SU-DHL-6 (cell line): ENCODE measurements at regions not wholly inside any gene's neighbourhood (a gene's known extent, or its start where the extent isn't known, plus 50 kb on each side); places are given as distances from the start of the nearest gene placed in this dataset.

Experiments used
- H2AFZ ChIP-seq: fragments of 200-600 bp; sonication (generic); 2 replicates; pipeline ENCODE4 v1.6.1; 2014; ENCODE audit warnings: low read depth, mild to moderate bottlenecking, moderate library complexity, mixed read lengths, antibody characterized with exemption, low read length; ENCODE audit not compliant: severe bottlenecking
- H3F3A ChIP-seq: fragments of 200-600 bp; shearing (Covaris generic); 2 replicates; pipeline ENCODE4 v1.6.0; 2016; ENCODE audit warnings: antibody characterized with exemption, mild to moderate bottlenecking; ENCODE audit not compliant: insufficient read depth
- H3K27ac ChIP-seq: fragments of 200-600 bp; sonication (generic); 2 replicates; pipeline ENCODE4 v1.5.1; 2016; ENCODE audit warnings: low read depth, mild to moderate bottlenecking, low read length, moderate library complexity, mixed read lengths
- H3K27me3 ChIP-seq: fragments of 200-600 bp; sonication (generic), shearing (Covaris generic); 2 replicates; pipeline ENCODE4 v1.6.0; 2014; ENCODE audit warnings: mild to moderate bottlenecking, low read length
- H3K36me3 ChIP-seq: fragments of 200-600 bp; sonication (generic); 2 replicates; pipeline ENCODE4 v1.6.1; 2014; ENCODE audit warnings: mild to moderate bottlenecking, low read length, mixed read lengths
- H3K4me2 ChIP-seq: fragments of 300-600, 200-600 bp; shearing (Covaris generic), sonication (generic); 2 replicates; pipeline ENCODE4 v1.6.0; 2014; ENCODE audit warnings: low read length, low read depth, mild to moderate bottlenecking; ENCODE audit not compliant: poor library complexity, severe bottlenecking
- H3K4me3 ChIP-seq: fragments of 200-600 bp; sonication (generic); 2 replicates; pipeline ENCODE4 v1.5.1; 2014; ENCODE audit warnings: antibody characterized with exemption, low read length, mild to moderate bottlenecking, mixed read lengths; ENCODE audit not compliant: insufficient read depth, poor library complexity, severe bottlenecking
- H3K79me2 ChIP-seq: fragments of 200-600 bp; sonication (generic); 2 replicates; pipeline ENCODE4 v1.6.1; 2014; ENCODE audit warnings: mild to moderate bottlenecking, low read length, moderate library complexity; ENCODE audit not compliant: insufficient read depth
- H3K9ac ChIP-seq: fragments of 200-600 bp; sonication (generic); 2 replicates; pipeline ENCODE4 v1.7.0; 2014; ENCODE audit warnings: mild to moderate bottlenecking, low read length
- H3K9me2 ChIP-seq: fragments of 200-600 bp; sonication (generic); replicated peaks from 2 replicates; pipeline ENCODE4 v1.6.1; 2014; ENCODE audit warnings: low read length; ENCODE audit not compliant: insufficient read depth
- H3K9me3 ChIP-seq: fragments of 200-600 bp; sonication (generic); 2 replicates; pipeline ENCODE4 v1.6.1; 2014; ENCODE audit warnings: low read length, mixed read lengths; ENCODE audit not compliant: insufficient read depth
- H4K20me1 ChIP-seq: fragments of 200-600 bp; sonication (generic); 2 replicates; pipeline ENCODE4 v1.6.1; 2014; ENCODE audit warnings: low read depth, mild to moderate bottlenecking, antibody characterized with exemption, low read length, moderate library complexity, mixed read lengths
- CTCF ChIP-seq: fragments of 200-600 bp; sonication (generic); IDR thresholded peaks from one replicate; pipeline ENCODE4 v1.5.1; 2017; ENCODE audit warnings: antibody characterized with exemption, mild to moderate bottlenecking, low read length, moderate library complexity; ENCODE audit not compliant: insufficient read depth, poor library complexity, severe bottlenecking
- EZH2phosphoT487 ChIP-seq: fragments of 200-600 bp; sonication (generic), shearing (Covaris generic); conservative IDR thresholded peaks from 2 replicates; pipeline ENCODE4 v1.6.1; 2018; ENCODE audit warnings: mild to moderate bottlenecking, antibody characterized with exemption, low read length, moderate library complexity, mixed read lengths

- no peak for TF ChIP-seq EZH2phosphoT487
- TF ChIP-seq CTCF = no peak
- no peak overlapping the region for H2AFZ ChIP-seq
These were observed 1451.5 kb downstream of the EFNB2 start for GRCh38 chr13:105083992-105084391.

DNA sequence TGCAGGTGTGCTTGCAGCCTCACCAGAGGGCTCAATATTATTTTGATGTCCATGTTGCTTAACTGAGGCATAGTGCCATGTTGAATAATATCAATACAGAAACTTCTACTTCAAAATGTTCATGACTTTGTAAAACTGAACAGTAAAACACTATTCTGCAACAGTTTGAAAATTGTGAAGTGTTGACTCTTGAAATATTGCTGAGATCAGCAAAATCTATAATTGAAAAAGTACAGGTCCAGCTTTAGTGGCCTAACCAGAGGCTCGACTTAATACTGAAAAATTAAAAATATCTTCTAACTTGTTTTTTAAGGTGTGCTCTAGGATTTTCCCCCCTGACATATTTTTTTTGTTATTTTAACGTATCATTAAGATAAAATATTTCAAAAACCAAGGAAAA lies 1460.7 kb downstream of the EFNB2 start:
- Histone ChIP-seq H4K20me1 (no peaks in the 10 kb centered on the region), H3K4me3 (no peak overlapping the region), H3K4me2 (no peak overlapping the region), H3K36me3 (no peaks in the 10 kb centered on the region), H3K9me3 (no peaks in the 10 kb centered on the region), H3K79me2 (no peaks in the 10 kb centered on the region), H3K9ac (no peak overlapping the region), H3K27me3 (no peaks in the 10 kb centered on the region), H3K27ac (no peak overlapping the region), H3F3A (no peaks in the 10 kb centered on the region), H2AFZ (no peak overlapping the region), H3K9me2 (no peaks in the 10 kb centered on the region)
- TF ChIP-seq EZH2phosphoT487 (no peak), CTCF (no peak)

More at GRCh38 chr13:105083992-105084391, 1451.5 kb downstream of the EFNB2 start:
- no peaks in the 10 kb centered on the region for H3K9me2 ChIP-seq
- H4K20me1 ChIP-seq = no peaks in the 10 kb centered on the region
- no peaks in the 10 kb centered on the region for H3K9me3 ChIP-seq
- H3K36me3 ChIP-seq = no peaks in the 10 kb centered on the region
- H3K27ac ChIP-seq = no peak overlapping the region
- H3K9ac ChIP-seq = no peak overlapping the region
- no peaks in the 10 kb centered on the region for H3K79me2 ChIP-seq
- H3K27me3 ChIP-seq = no peaks in the 10 kb centered on the region
- no peak overlapping the region for H3K4me2 ChIP-seq
- no peaks in the 10 kb centered on the region for H3F3A ChIP-seq
- no peak overlapping the region for H3K4me3 ChIP-seq

- no peaks in the 10 kb centered on the region for H3K9me2 ChIP-seq
- no peaks in the 10 kb centered on the region for H3K9me3 ChIP-seq
- H3F3A ChIP-seq = no peaks in the 10 kb centered on the region
- H3K4me2 ChIP-seq = no peak overlapping the region
- no peak overlapping the region for H3K9ac ChIP-seq
- H3K79me2 ChIP-seq = no peaks in the 10 kb centered on the region
- H3K36me3 ChIP-seq = no peaks in the 10 kb centered on the region
- no peak overlapping the region for H3K4me3 ChIP-seq
- H2AFZ ChIP-seq = no peak overlapping the region
- H3K27ac ChIP-seq = no peak overlapping the region
- TF ChIP-seq EZH2phosphoT487 (no peak), CTCF (no peak)
- no peaks in the 10 kb centered on the region for H3K27me3 ChIP-seq
- H4K20me1 ChIP-seq = no peaks in the 10 kb centered on the region
These were observed 1462.4 kb downstream of the EFNB2 start for GRCh38 chr13:105073041-105073440.

DNA sequence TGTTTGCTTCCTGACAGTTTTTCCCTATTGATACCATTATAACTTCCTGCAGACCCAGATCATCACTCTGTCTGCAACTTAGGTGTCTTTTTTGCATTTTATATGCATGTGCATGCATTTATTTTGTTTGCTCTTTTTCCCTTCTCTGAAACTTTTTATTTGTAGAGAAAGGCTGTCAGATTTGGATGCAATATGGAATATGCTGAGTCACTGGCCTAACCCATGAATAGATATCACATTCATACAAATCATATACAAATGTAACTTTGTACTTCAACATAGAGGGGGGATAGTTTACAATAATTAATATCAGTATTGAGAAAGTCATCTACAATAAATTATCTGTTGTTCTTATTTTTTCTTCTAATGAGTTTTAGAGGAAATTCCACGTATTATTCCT lies 1465.0 kb downstream of the EFNB2 start:
- no peak overlapping the region for H3K9ac ChIP-seq
- no peaks in the 10 kb centered on the region for H3F3A ChIP-seq
- no peaks in the 10 kb centered on the region for H3K27me3 ChIP-seq
- no peaks in the 10 kb centered on the region for H3K79me2 ChIP-seq
- H3K36me3 ChIP-seq = no peaks in the 10 kb centered on the region
- no peak for TF ChIP-seq EZH2phosphoT487
- TF ChIP-seq CTCF = no peak
- no peak overlapping the region for H2AFZ ChIP-seq
- no peak overlapping the region for H3K27ac ChIP-seq
- no peaks in the 10 kb centered on the region for H3K9me2 ChIP-seq
- no peaks in the 10 kb centered on the region for H4K20me1 ChIP-seq
- no peaks in the 10 kb centered on the region for H3K9me3 ChIP-seq
- no peak overlapping the region for H3K4me2 ChIP-seq
- no peak overlapping the region for H3K4me3 ChIP-seq
